Esophagus squamous epithelium (tissue), 5 donors: ENCODE measurements at regions not wholly inside any gene's neighbourhood (a gene's known extent, or its start where the extent isn't known, plus 50 kb on each side); places are given as distances from the start of the nearest gene placed in this dataset.
"Not testable (repeated sequence)": the region's sequence is repeated elsewhere in the genome, so short reads cannot be mapped to it uniquely, and the experiment has no call there.

ENCODE experiments used
- DNase-seq: peaks from one replicate; lab custom pipeline; 2025; lab: John Stamatoyannopoulos, UW
- H3K27ac ChIP-seq, 4 donors: fragments of 200-600 bp; sonication (generic); one replicate each; pipeline ENCODE4 v1.5.1; 2016 to 2019; ENCODE audit warnings: mild to moderate bottlenecking in 1 of 4
- H3K27me3 ChIP-seq, 4 donors: fragments of 200-600 bp; sonication (generic); 1 replicate in 3 of 4; 2 replicates in 1 of 4; pipeline versions ENCODE4 v1.5.1 to v1.6.0; 2017 to 2021; ENCODE audit warnings: antibody characterized with exemption in 1 of 4
- H3K36me3 ChIP-seq, 3 donors: fragments of 200-600 bp; sonication (generic); one replicate each; pipeline ENCODE4 v1.5.1; 2016 to 2019
- H3K4me1 ChIP-seq, 3 donors: fragments of 200-600 bp; sonication (generic); one replicate each; pipeline ENCODE4 v1.5.1; 2017 to 2019
- H3K4me3 ChIP-seq, 4 donors: fragments of 200-600 bp; sonication (generic); 1 replicate in 3 of 4; 2 replicates in 1 of 4; pipeline ENCODE4 v1.5.1; 2016 to 2019; ENCODE audit warnings: mild to moderate bottlenecking in 2 of 4, moderate library complexity in 1 of 4
- H3K9me3 ChIP-seq, 3 donors: fragments of 200-600 bp; sonication (generic); one replicate each; pipeline ENCODE4 v1.5.1; 2016 to 2019
- CTCF ChIP-seq, 6 experiments: fragments of 450-650 bp in 4 of 6; fragments of 200-600 bp in 2 of 6; sonication (generic) in 2 of 6; IDR thresholded peaks; one replicate each; pipeline ENCODE4 v1.5.1; 2016 to 2019; ENCODE audit warnings: antibody characterized with exemption in 6 of 6, mild to moderate bottlenecking in 4 of 6, moderate library complexity in 4 of 6
- POLR2A ChIP-seq, 4 donors: fragments of 450-650 bp; IDR thresholded peaks; one replicate each; pipeline ENCODE4 v1.6.1; 2017; ENCODE audit warnings: antibody characterized with exemption in 4 of 4, mild to moderate bottlenecking in 4 of 4, moderate library complexity in 3 of 4
- WGBS, 2 donors: methylation state at CpG; one replicate each; pipeline ENCODE4 v1.1.5; 2018; 5-methylcytosine and 5-hydroxymethylcytosine counted together
- intact Hi-C: fragments of 100-400 bp; cut with DNase I; formaldehyde crosslinking; loops from one replicate; pipeline ENCODE4 v1.15.0; 2022
- donor health status: DM: yes; HTN: yes; CAD: no.

GRCh38 chr7:131083781-131084180 is 243.9 kb upstream of the MKLN1 start:
- no peaks in the 10 kb centered on the region for H3K27me3 ChIP-seq
- TF ChIP-seq POLR2A (IDR thresholded peaks at IDR 0.05) (no peak), CTCF (IDR thresholded peaks at IDR 0.05) (no peak)
- H3K9me3 ChIP-seq: no peaks in the 10 kb centered on the region
- intact Hi-C loops: no loop called here
- peaks cover 0 to 13% (median 0%) of the 10 kb centered on the region in 3 donors for H3K36me3 ChIP-seq
- peaks cover 0 to 54% (median 0%) of the 10 kb centered on the region in 3 donors for H3K4me1 ChIP-seq
- 89 to 90% methylated on average over 1 of the region's 1 CpG for WGBS, 2 donors
- H3K27ac ChIP-seq: no peak overlapping the region
- no peak overlapping the region for H3K4me3 ChIP-seq
- DNase-seq: no peak

- H3K4me3 ChIP-seq, DNase-seq, H3K9me3 ChIP-seq, intact Hi-C loops, H3K27me3 ChIP-seq, H3K27ac ChIP-seq: not testable (repeated sequence)
- peaks cover 0 to 13% (median 0%) of the 10 kb centered on the region in 3 donors for H3K36me3 ChIP-seq
- 93 to 94% methylated on average over 1 of the region's 1 CpG for WGBS, 2 donors
- peaks cover 0 to 56% (median 0%) of the 10 kb centered on the region in 3 donors for H3K4me1 ChIP-seq
Observed at GRCh38 chr7:131084336-131084735, 243.3 kb upstream of the MKLN1 start.

- no peaks in the 10 kb centered on the region for H3K9me3 ChIP-seq
- no peaks in the 10 kb centered on the region for H3K27me3 ChIP-seq
- 74 to 86% methylated on average over 8 of the region's 8 CpGs for WGBS, 2 donors
- no peak for TF ChIP-seq CTCF (IDR thresholded peaks at IDR 0.05)
- TF ChIP-seq POLR2A (IDR thresholded peaks at IDR 0.05): no peak
- no peak overlapping the region for H3K27ac ChIP-seq
- no peak overlapping the region for H3K4me3 ChIP-seq
- peaks cover 9 to 62% (median 25%) of the 10 kb centered on the region in 3 donors for H3K4me1 ChIP-seq
- H3K36me3 ChIP-seq: peaks cover 0 to 11% (median 0%) of the 10 kb centered on the region in 3 donors
- no peak for DNase-seq
- intact Hi-C loops: no loop called here
Observed at GRCh38 chr7:131087756-131088658, 239.7 kb upstream of the MKLN1 start.

- Histone ChIP-seq H3K4me1 (peaks cover 9 to 73% (median 26%) of the 10 kb centered on the region in 3 donors), H3K9me3 (no peaks in the 10 kb centered on the region), H3K4me3 (no peak overlapping the region), H3K27ac (no peak overlapping the region), H3K36me3 (peaks cover 0 to 20% (median 5%) of the 10 kb centered on the region in 3 donors), H3K27me3 (no peaks in the 10 kb centered on the region)
- 72 to 74% methylated on average over 2 of the region's 2 CpGs for WGBS, 2 donors
- intact Hi-C loops: no loop called here
- no peak for DNase-seq
- TF ChIP-seq CTCF (IDR thresholded peaks at IDR 0.05): no peak
- TF ChIP-seq POLR2A (IDR thresholded peaks at IDR 0.05): no peak
Observed at GRCh38 chr7:131090188-131090587, 237.5 kb upstream of the MKLN1 start.

- intact Hi-C loops: no loop called here
- WGBS, 2 donors: 84 to 89% methylated on average over 7 of the region's 7 CpGs
- Histone ChIP-seq H3K27me3 (no peaks in the 10 kb centered on the region), H3K9me3 (no peaks in the 10 kb centered on the region), H3K27ac (no peak overlapping the region), H3K4me3 (no peak overlapping the region), H3K4me1 (peaks cover 9 to 82% (median 26%) of the 10 kb centered on the region in 3 donors), H3K36me3 (peaks cover 0 to 20% (median 5%) of the 10 kb centered on the region in 3 donors)
- DNase-seq: no peak
- TF ChIP-seq POLR2A (IDR thresholded peaks at IDR 0.05): no peak
- no peak for TF ChIP-seq CTCF (IDR thresholded peaks at IDR 0.05)
Observed at GRCh38 chr7:131090886-131091692, 236.6 kb upstream of the MKLN1 start.
